Stomach (tissue), 4 donors: ENCODE measurements at regions not wholly inside any gene's neighbourhood (a gene's known extent, or its start where the extent isn't known, plus 50 kb on each side); places are given as distances from the start of the nearest gene placed in this dataset.

Source experiments
- POLR2A ChIP-seq, 4 donors: fragments of 450-650 bp; IDR thresholded peaks; one replicate each; pipeline ENCODE4 v1.6.1; 2016; ENCODE audit warnings: antibody characterized with exemption in 4 of 4, control low read depth in 2 of 4, mild to moderate bottlenecking in 1 of 4, moderate library complexity in 1 of 4
- TF ChIP-seq, protein P1 (sequence below), 7 experiments: fragments of 450-650 bp in 4 of 7; fragments of 200-600 bp in 3 of 7; sonication (generic) in 3 of 7; IDR thresholded peaks; one replicate each; pipeline ENCODE4 v1.5.1; 2016 to 2019; ENCODE audit warnings: antibody characterized with exemption in 7 of 7, control low read depth in 2 of 7, mild to moderate bottlenecking in 1 of 7

DNA sequence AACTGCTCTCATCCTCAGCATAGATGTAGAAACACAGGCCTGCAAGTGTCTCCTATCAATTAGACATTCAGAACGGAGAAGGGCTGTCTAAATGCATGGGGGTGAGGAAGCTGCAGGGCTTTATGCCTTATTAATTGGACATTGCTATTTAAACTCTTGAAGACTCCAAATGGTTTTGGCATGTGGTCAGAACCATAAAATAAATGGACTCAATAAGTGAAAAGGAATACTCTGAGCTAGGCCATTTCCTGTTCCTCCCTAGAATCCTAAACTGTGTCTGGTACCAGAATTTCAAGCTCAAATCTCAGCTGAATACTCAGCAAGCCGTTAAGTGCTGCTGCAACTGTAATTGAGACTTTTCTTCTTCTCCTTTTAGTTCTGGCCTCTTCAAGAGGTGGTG lies 80.4 kb upstream of the C1orf87 start:
- TF ChIP-seq, protein P1, sequence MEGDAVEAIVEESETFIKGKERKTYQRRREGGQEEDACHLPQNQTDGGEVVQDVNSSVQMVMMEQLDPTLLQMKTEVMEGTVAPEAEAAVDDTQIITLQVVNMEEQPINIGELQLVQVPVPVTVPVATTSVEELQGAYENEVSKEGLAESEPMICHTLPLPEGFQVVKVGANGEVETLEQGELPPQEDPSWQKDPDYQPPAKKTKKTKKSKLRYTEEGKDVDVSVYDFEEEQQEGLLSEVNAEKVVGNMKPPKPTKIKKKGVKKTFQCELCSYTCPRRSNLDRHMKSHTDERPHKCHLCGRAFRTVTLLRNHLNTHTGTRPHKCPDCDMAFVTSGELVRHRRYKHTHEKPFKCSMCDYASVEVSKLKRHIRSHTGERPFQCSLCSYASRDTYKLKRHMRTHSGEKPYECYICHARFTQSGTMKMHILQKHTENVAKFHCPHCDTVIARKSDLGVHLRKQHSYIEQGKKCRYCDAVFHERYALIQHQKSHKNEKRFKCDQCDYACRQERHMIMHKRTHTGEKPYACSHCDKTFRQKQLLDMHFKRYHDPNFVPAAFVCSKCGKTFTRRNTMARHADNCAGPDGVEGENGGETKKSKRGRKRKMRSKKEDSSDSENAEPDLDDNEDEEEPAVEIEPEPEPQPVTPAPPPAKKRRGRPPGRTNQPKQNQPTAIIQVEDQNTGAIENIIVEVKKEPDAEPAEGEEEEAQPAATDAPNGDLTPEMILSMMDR (IDR thresholded peaks at IDR 0.05), result no peak
- TF ChIP-seq POLR2A (IDR thresholded peaks at IDR 0.05), result no peak
